Osteocyte (in vitro differentiated cells): ENCODE measurements at regions not wholly inside any gene's neighbourhood (a gene's known extent, or its start where the extent isn't known, plus 50 kb on each side); places are given as distances from the start of the nearest gene placed in this dataset.

Experiments used
- DNase-seq: peaks from one replicate; pipeline ENCODE4 v3.0.0; 2021; ENCODE audit warnings: mixed read lengths; ENCODE audit not compliant: unreplicated experiment; ENCODE audit errors: extremely low spot score
- H3K27ac Mint-ChIP-seq: one replicate; pipeline ENCODE4 v1.8.0; 2021; ENCODE audit warnings: mild to moderate bottlenecking, mixed read lengths; ENCODE audit not compliant: unreplicated experiment
- H3K27me3 Mint-ChIP-seq: one replicate; pipeline ENCODE4 v1.8.0; 2021; ENCODE audit warnings: mixed read lengths; ENCODE audit not compliant: unreplicated experiment
- H3K36me3 Mint-ChIP-seq: one replicate; pipeline ENCODE4 v1.8.0; 2021; ENCODE audit warnings: mixed read lengths; ENCODE audit not compliant: unreplicated experiment
- H3K4me1 Mint-ChIP-seq: one replicate; pipeline ENCODE4 v1.8.0; 2021; ENCODE audit warnings: mixed read lengths; ENCODE audit not compliant: unreplicated experiment
- H3K4me3 Mint-ChIP-seq: one replicate; pipeline ENCODE4 v1.8.0; 2021; ENCODE audit warnings: mild to moderate bottlenecking, moderate library complexity, mixed read lengths; ENCODE audit not compliant: unreplicated experiment
- H3K9me3 Mint-ChIP-seq: one replicate; pipeline ENCODE4 v1.8.0; 2021; ENCODE audit warnings: mixed read lengths; ENCODE audit not compliant: unreplicated experiment
- TF ChIP-seq, protein P1 (sequence below): fragments of 200-600 bp; sonication (generic); IDR thresholded peaks from 2 replicates; pipeline ENCODE4 v1.5.0; 2021; ENCODE audit warnings: antibody characterized with exemption, mild to moderate bottlenecking, moderate library complexity

- Mint-ChIP-seq H3K27me3 (no peaks in the 10 kb centered on the region), H3K4me1 (peaks cover 41% of the 10 kb centered on the region), H3K4me3 (no peak overlapping the region), H3K36me3 (peaks cover 3% of the 10 kb centered on the region), H3K9me3 (peaks cover 17% of the 10 kb centered on the region), H3K27ac (no peak overlapping the region)
- TF ChIP-seq, protein P1, sequence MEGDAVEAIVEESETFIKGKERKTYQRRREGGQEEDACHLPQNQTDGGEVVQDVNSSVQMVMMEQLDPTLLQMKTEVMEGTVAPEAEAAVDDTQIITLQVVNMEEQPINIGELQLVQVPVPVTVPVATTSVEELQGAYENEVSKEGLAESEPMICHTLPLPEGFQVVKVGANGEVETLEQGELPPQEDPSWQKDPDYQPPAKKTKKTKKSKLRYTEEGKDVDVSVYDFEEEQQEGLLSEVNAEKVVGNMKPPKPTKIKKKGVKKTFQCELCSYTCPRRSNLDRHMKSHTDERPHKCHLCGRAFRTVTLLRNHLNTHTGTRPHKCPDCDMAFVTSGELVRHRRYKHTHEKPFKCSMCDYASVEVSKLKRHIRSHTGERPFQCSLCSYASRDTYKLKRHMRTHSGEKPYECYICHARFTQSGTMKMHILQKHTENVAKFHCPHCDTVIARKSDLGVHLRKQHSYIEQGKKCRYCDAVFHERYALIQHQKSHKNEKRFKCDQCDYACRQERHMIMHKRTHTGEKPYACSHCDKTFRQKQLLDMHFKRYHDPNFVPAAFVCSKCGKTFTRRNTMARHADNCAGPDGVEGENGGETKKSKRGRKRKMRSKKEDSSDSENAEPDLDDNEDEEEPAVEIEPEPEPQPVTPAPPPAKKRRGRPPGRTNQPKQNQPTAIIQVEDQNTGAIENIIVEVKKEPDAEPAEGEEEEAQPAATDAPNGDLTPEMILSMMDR: no peak
- DNase-seq: no peak
These were observed 68.1 kb downstream of the CRPPA start for GRCh38 chr7:16353226-16353625.

- peaks cover 3% of the 10 kb centered on the region for H3K36me3 Mint-ChIP-seq
- no peak for DNase-seq
- no peak overlapping the region for H3K4me3 Mint-ChIP-seq
- TF ChIP-seq, protein P1: no peak
- no peaks in the 10 kb centered on the region for H3K27me3 Mint-ChIP-seq
- H3K4me1 Mint-ChIP-seq: peaks cover 45% of the 10 kb centered on the region
- no peak overlapping the region for H3K27ac Mint-ChIP-seq
- peaks cover 17% of the 10 kb centered on the region for H3K9me3 Mint-ChIP-seq
These were observed 70.7 kb downstream of the CRPPA start for GRCh38 chr7:16350634-16351033.

DNA sequence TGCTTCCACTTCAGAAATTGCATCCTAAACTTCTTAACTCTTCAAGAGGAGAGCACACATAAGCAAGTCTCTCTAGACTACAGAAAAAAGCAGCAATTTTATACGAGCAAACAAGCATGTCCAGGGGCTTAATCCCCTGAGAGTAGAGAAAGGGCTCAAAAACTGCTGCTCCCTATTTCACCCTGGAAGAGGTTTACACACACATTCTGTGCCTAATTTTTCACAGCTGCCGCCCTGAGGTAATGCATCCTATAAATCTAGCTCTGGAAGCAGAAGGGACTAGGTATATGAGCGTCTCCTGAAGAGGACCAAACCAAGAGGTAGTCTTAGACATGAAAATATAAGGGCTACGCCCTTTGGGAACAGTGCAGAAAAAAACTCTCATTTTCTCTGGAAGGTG, 73.1 kb downstream of the CRPPA start:
- TF ChIP-seq, protein P1: no peak
- no peak overlapping the region for H3K27ac Mint-ChIP-seq
- no peak overlapping the region for H3K4me3 Mint-ChIP-seq
- H3K36me3 Mint-ChIP-seq: peaks cover 5% of the 10 kb centered on the region
- no peaks in the 10 kb centered on the region for H3K27me3 Mint-ChIP-seq
- DNase-seq: no peak
- peaks cover 26% of the 10 kb centered on the region for H3K9me3 Mint-ChIP-seq
- peaks cover 36% of the 10 kb centered on the region for H3K4me1 Mint-ChIP-seq

DNA sequence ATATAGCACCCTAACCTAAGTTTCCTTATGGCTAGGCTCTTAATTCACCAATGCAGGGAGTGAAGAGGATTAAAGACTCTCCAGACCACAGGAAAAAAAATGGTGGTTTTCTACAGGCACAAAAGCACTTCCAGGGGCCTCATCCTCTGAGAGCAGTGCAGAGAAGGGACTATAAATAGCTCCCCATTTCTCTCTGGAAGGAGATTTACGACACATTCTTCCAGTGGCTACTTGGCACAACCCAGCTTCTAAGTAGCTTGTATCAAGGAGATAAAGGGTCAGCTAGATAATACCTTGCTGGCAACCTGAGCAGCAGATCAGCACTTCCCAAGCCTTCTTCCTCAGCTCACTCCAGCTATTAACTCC, 73.5 kb downstream of the CRPPA start:
- Mint-ChIP-seq H3K27ac (no peak overlapping the region), H3K27me3 (no peaks in the 10 kb centered on the region), H3K4me1 (peaks cover 33% of the 10 kb centered on the region), H3K9me3 (peaks cover 26% of the 10 kb centered on the region), H3K4me3 (no peak overlapping the region), H3K36me3 (peaks cover 5% of the 10 kb centered on the region)
- no peak for DNase-seq
- TF ChIP-seq, protein P1: no peak

DNA sequence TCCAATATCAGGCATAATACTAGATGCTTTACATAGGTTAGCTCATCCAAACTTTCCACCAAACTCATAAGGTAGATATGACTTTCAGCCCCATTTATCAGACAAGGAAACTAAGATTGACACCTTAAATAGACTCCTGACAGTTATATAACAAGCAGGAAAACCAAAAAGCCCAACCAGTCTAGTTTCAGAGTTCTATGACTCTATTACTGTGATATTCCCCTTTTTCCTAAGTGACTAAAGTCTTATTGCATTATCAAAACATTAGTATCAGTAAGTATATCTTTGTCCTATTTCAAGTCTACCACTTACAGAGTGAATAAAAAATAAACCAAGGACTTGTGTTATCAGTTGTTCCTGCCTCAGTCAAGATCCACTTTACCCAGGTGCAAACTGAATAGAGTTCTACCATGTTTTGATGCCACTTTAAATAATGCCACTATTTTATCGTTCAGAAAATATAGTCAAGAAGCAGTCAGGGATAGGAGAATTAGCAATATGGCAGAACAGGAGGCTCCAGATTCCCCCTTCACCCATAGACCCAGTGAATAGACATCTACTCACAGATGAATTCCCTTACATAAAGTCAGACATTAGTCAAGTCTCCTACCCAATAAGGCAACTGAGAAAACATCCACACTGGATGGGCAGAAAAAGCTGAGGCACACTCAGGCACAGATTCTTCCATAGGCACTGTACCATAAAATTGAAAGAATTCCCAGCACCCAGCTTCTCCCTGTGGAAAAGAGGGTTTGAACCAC, 74.1 kb downstream of the CRPPA start:
- Mint-ChIP-seq H3K36me3 (peaks cover 5% of the 10 kb centered on the region), H3K27me3 (no peaks in the 10 kb centered on the region), H3K4me3 (no peak overlapping the region), H3K4me1 (peaks cover 33% of the 10 kb centered on the region), H3K27ac (peak overlapping the region; percentile 57), H3K9me3 (peaks cover 26% of the 10 kb centered on the region)
- TF ChIP-seq, protein P1: no peak
- no peak for DNase-seq
